A549 (cell line): ENCODE measurements at regions not wholly inside any gene's neighbourhood (a gene's known extent, or its start where the extent isn't known, plus 50 kb on each side); places are given as distances from the start of the nearest gene placed in this dataset.

ENCODE experiments used
- ATAC-seq, 2 experiments: fragments of 200-7000 bp in 1 of 2; fragments of >200 bp in 1 of 2; cut with Nextera tagmentation in 1 of 2; cut with Tn5 transposase in 1 of 2; 3 replicates each; pipeline versions ENCODE4 v1.8.0 to v1.9.1; 2018 to 2020; ENCODE audit warnings: mild to moderate bottlenecking in 1 of 2, moderate library complexity in 1 of 2
- CTCF ChIA-PET: fragments of 300-600 bp; sonication (Branson Sonifier 250); formaldehyde crosslinking; extraction: SDS; loops from one replicate; lab custom pipeline; 2021; ENCODE audit warnings: antibody characterized with exemption, inconsistent platforms; lab: Yijun Ruan, JAX
- POLR2A ChIA-PET: fragments of 350-600 bp; formaldehyde crosslinking; extraction: SDS; loops from one replicate; lab custom pipeline; 2021; ENCODE audit warnings: antibody characterized with exemption, inconsistent platforms; lab: Yijun Ruan, JAX
- DNase-seq, 2 experiments: peaks; one replicate each; pipeline versions ENCODE4 v3.0.0 to v3.0.0-alpha.2; 2011 to 2016; ENCODE audit warnings: low read depth in 1 of 2, low spot score in 1 of 2
- FAIRE-seq: peaks from 2 replicates; lab custom pipeline; 2011; peaks lifted over from hg19 to GRCh38; lab: Jason Lieb, UNC
- H3K27ac ChIP-seq, 2 experiments: fragments of >200 bp; sonication (Bioruptor Twin); formaldehyde crosslinking; 3 replicates each; pipeline ENCODE4 v1.5.1; 2016 to 2017
- H3K4me1 ChIP-seq: fragments of >200 bp; sonication (Bioruptor Twin); formaldehyde crosslinking; 3 replicates; pipeline ENCODE4 v1.6.1; 2016
- H3K4me2 ChIP-seq: fragments of >200 bp; sonication (Bioruptor Twin); formaldehyde crosslinking; 3 replicates; pipeline ENCODE4 v1.6.1; 2016
- H3K4me3 ChIP-seq: fragments of >200 bp; sonication (Bioruptor Twin); formaldehyde crosslinking; 3 replicates; pipeline ENCODE4 v1.5.1; 2016
- H3K9me3 ChIP-seq: fragments of >200 bp; sonication (Bioruptor Twin); formaldehyde crosslinking; 3 replicates; pipeline ENCODE4 v1.6.1; 2016
- EHMT2 ChIP-seq: fragments of 200-600 bp; sonication (generic); IDR thresholded peaks from 2 replicates; pipeline ENCODE4 v1.6.1; 2016; ENCODE audit warnings: antibody characterized with exemption, low read depth, mild to moderate bottlenecking, moderate library complexity
- ESRRA ChIP-seq: fragments of 150-350 bp; IDR thresholded peaks from 2 replicates; pipeline ENCODE4 v1.6.1; 2014; ENCODE audit warnings: mild to moderate bottlenecking, low read length, borderline replicate concordance
- FOSB ChIP-seq: fragments of 250-450 bp; sonication (Bioruptor Pico); IDR thresholded peaks from 2 replicates; pipeline ENCODE4 v1.5.0; 2020; ENCODE audit warnings: mild to moderate bottlenecking, moderate library complexity
- HEYL ChIP-seq: fragments of 250-450 bp; sonication (Bioruptor Pico); IDR thresholded peaks from 2 replicates; pipeline ENCODE4 v1.8.0; 2021; ENCODE audit warnings: mild to moderate bottlenecking, moderate library complexity
- HOXB5 ChIP-seq: fragments of 250-450 bp; sonication (Bioruptor Pico); IDR thresholded peaks from 2 replicates; pipeline ENCODE4 v1.5.0; 2020; ENCODE audit warnings: mild to moderate bottlenecking, moderate library complexity
- NR3C1 ChIP-seq: fragments of >200 bp; sonication (Bioruptor Twin); formaldehyde crosslinking; IDR thresholded peaks from 3 replicates; pipeline ENCODE4 v1.6.1; 2017
- PHF8 ChIP-seq: fragments of 200-600 bp; sonication (generic); IDR thresholded peaks from 2 replicates; pipeline ENCODE4 v1.6.1; 2016; ENCODE audit warnings: low read depth, mild to moderate bottlenecking, antibody characterized with exemption, moderate library complexity, borderline replicate concordance
- POLR2A ChIP-seq: IDR thresholded peaks from 2 replicates; pipeline ENCODE4 v1.6.1; 2012; ENCODE audit warnings: mild to moderate bottlenecking, low read length
- RFX5 ChIP-seq: fragments of 450-650 bp; IDR thresholded peaks from 2 replicates; pipeline ENCODE4 v1.7.1; 2014; ENCODE audit warnings: antibody characterized with exemption, mild to moderate bottlenecking, moderate library complexity
- RNF2 ChIP-seq: fragments of 200-600 bp; sonication (generic); IDR thresholded peaks from 2 replicates; pipeline ENCODE4 v1.6.1; 2016; ENCODE audit warnings: low read depth, mild to moderate bottlenecking, antibody characterized with exemption, moderate library complexity, borderline replicate concordance
- SREBF2 ChIP-seq: fragments of 450-650 bp; IDR thresholded peaks from 2 replicates; pipeline ENCODE4 v1.6.1; 2014; ENCODE audit warnings: mild to moderate bottlenecking, moderate library complexity
- ZFP36 ChIP-seq: fragments of 450-650 bp; IDR thresholded peaks from 2 replicates; pipeline ENCODE4 v1.6.1; 2014; ENCODE audit warnings: borderline replicate concordance; ENCODE audit not compliant: partially characterized antibody
- WGBS: methylation state at CpG from one replicate; pipeline ENCODE4 v1.1.6; 2017; ENCODE audit errors: missing lambda C conversion rate; 5-methylcytosine and 5-hydroxymethylcytosine counted together
- TF ChIP-seq, protein P1 (sequence below): fragments of 200-600 bp; sonication (generic); IDR thresholded peaks from 2 replicates; pipeline ENCODE4 v1.6.1; 2016; ENCODE audit warnings: antibody characterized with exemption, mild to moderate bottlenecking, moderate library complexity
- TF ChIP-seq, protein P2 (sequence below): fragments of 250-450 bp; sonication (Bioruptor Pico); IDR thresholded peaks from 2 replicates; pipeline ENCODE4 v1.5.0; 2020; ENCODE audit warnings: low read depth, mild to moderate bottlenecking, moderate library complexity
- TF ChIP-seq, protein P3 (sequence below): IDR thresholded peaks from 2 replicates; pipeline ENCODE4 v1.6.1; 2012
- TF ChIP-seq, protein P4 (sequence below): fragments of 150-350 bp; IDR thresholded peaks from 2 replicates; pipeline ENCODE4 v1.6.1; 2014; ENCODE audit warnings: low read depth, mild to moderate bottlenecking, low read length
- TF ChIP-seq, protein P5 (sequence below): fragments of >200 bp; sonication (Bioruptor Twin); formaldehyde crosslinking; IDR thresholded peaks from 2 replicates; pipeline ENCODE4 v1.6.1; 2016

DNA sequence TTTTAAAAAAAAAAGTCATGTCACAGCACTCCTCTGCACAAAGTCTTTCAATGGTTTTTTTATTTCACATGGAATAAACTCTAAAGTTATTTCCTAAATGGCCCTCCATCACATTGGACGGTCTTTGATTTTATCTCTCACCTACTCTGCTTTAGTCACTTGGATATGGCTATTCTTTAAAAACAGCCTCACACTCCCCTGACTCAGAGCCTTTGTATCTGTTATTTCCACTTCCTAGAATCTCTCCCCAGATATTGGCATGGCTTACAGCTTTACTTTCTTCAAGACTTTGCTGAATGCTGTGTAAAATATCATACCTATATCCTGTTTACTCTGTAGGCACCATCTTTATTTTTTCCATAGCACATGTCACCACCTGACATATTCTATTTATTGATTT, 194.7 kb upstream of the MCHR2 start:
- Histone ChIP-seq H3K4me1 (no peaks in the 10 kb centered on the region), H3K4me2 (no peak overlapping the region), H3K9me3 (no peaks in the 10 kb centered on the region), H3K4me3 (no peak overlapping the region), H3K27ac (no peak overlapping the region)
- no peak for FAIRE-seq
- no peak for TF ChIP-seq HEYL (CRISPR knock-in tag)
- ChIA-PET POLR2A (no interaction called here), CTCF (no interaction called here)
- 76% methylated on average over 1 of the region's 1 CpG for WGBS
- DNase-seq: no peak
- no peak for ATAC-seq

DNA sequence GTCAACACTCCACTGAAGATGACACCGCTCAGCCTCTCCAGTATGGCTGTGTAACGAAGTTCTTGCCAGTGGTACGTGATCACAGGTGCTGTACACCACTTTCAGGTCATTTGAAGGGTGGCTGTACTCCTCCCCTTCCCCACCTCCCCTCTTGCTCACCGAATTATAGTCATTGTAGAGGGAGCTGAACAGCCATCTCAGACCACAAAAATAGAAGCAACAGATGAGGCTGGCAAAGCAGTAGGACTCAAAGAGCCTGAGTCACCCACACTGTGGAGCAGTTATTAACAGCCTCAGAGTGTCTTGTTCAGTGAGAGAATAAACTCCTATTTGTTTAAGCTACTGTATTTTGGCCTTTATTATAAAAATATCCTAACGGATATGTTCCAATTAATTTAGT, 192.5 kb upstream of the MCHR2 start:
- Histone ChIP-seq H3K4me3 (no peak overlapping the region), H3K4me1 (no peaks in the 10 kb centered on the region), H3K9me3 (no peaks in the 10 kb centered on the region), H3K4me2 (no peak overlapping the region), H3K27ac (no peak overlapping the region)
- no peak for ATAC-seq
- TF ChIP-seq, protein P1, sequence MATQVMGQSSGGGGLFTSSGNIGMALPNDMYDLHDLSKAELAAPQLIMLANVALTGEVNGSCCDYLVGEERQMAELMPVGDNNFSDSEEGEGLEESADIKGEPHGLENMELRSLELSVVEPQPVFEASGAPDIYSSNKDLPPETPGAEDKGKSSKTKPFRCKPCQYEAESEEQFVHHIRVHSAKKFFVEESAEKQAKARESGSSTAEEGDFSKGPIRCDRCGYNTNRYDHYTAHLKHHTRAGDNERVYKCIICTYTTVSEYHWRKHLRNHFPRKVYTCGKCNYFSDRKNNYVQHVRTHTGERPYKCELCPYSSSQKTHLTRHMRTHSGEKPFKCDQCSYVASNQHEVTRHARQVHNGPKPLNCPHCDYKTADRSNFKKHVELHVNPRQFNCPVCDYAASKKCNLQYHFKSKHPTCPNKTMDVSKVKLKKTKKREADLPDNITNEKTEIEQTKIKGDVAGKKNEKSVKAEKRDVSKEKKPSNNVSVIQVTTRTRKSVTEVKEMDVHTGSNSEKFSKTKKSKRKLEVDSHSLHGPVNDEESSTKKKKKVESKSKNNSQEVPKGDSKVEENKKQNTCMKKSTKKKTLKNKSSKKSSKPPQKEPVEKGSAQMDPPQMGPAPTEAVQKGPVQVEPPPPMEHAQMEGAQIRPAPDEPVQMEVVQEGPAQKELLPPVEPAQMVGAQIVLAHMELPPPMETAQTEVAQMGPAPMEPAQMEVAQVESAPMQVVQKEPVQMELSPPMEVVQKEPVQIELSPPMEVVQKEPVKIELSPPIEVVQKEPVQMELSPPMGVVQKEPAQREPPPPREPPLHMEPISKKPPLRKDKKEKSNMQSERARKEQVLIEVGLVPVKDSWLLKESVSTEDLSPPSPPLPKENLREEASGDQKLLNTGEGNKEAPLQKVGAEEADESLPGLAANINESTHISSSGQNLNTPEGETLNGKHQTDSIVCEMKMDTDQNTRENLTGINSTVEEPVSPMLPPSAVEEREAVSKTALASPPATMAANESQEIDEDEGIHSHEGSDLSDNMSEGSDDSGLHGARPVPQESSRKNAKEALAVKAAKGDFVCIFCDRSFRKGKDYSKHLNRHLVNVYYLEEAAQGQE: no peak
- no peak for TF ChIP-seq PHF8
- TF ChIP-seq RFX5: no peak
- TF ChIP-seq SREBF2: no peak
- TF ChIP-seq HOXB5 (CRISPR knock-in tag): no peak
- no peak for TF ChIP-seq EHMT2
- no peak for TF ChIP-seq HEYL (CRISPR knock-in tag)
- TF ChIP-seq, protein P2, sequence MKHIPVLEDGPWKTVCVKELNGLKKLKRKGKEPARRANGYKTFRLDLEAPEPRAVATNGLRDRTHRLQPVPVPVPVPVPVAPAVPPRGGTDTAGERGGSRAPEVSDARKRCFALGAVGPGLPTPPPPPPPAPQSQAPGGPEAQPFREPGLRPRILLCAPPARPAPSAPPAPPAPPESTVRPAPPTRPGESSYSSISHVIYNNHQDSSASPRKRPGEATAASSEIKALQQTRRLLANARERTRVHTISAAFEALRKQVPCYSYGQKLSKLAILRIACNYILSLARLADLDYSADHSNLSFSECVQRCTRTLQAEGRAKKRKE (CRISPR knock-in tag): no peak
- TF ChIP-seq NR3C1: no peak
- ChIA-PET POLR2A (no interaction called here), CTCF (interaction anchor here (0.6 kb wide), 1 partner anchor 316 kb away, joined by 3 read pairs; no protein-coding TSS in a partner anchor)
- no peak for FAIRE-seq
- WGBS: 77% methylated on average over 5 of the region's 5 CpGs
- DNase-seq: no peak

DNA sequence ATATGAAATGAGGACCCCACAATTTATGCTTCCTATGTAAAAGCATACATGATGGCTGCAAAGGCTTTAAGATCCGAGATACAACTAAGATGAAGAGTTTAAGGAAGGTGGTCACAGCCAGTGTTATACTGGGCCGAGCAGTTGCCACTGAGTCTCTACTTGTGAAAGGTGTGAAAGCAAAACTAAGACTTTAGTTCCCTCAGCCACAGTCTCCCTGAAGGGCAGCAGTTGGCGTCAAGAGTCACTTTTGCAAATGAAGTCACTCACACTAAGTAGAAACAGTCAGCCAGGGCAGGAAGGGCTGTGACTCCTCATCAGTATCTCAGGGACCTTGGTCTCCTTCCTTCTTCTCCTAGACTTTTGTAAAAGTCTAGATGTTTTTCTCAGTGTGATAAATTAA, 191.6 kb upstream of the MCHR2 start:
- CTCF ChIA-PET: no interaction called here
- DNase-seq (no peak), FAIRE-seq (no peak), ATAC-seq (no peak)
- Histone ChIP-seq H3K9me3 (no peaks in the 10 kb centered on the region), H3K27ac (no peak overlapping the region), H3K4me1 (no peaks in the 10 kb centered on the region), H3K4me3 (no peak overlapping the region), H3K4me2 (no peak overlapping the region)
- WGBS: 77% methylated on average over 3 of the region's 3 CpGs
- TF ChIP-seq ZFP36: no peak
- TF ChIP-seq, protein P3, sequence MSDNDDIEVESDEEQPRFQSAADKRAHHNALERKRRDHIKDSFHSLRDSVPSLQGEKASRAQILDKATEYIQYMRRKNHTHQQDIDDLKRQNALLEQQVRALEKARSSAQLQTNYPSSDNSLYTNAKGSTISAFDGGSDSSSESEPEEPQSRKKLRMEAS: no peak
- no peak for TF ChIP-seq EHMT2
- TF ChIP-seq FOSB (CRISPR knock-in tag): no peak
- TF ChIP-seq, protein P1: no peak
- TF ChIP-seq, protein P2 (CRISPR knock-in tag): no peak
- TF ChIP-seq ESRRA: no peak
- no peak for TF ChIP-seq POLR2A
- no peak for TF ChIP-seq RNF2
- TF ChIP-seq, protein P4, sequence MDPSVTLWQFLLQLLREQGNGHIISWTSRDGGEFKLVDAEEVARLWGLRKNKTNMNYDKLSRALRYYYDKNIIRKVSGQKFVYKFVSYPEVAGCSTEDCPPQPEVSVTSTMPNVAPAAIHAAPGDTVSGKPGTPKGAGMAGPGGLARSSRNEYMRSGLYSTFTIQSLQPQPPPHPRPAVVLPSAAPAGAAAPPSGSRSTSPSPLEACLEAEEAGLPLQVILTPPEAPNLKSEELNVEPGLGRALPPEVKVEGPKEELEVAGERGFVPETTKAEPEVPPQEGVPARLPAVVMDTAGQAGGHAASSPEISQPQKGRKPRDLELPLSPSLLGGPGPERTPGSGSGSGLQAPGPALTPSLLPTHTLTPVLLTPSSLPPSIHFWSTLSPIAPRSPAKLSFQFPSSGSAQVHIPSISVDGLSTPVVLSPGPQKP: no peak
- TF ChIP-seq, protein P5, sequence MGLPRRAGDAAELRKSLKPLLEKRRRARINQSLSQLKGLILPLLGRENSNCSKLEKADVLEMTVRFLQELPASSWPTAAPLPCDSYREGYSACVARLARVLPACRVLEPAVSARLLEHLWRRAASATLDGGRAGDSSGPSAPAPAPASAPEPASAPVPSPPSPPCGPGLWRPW: no peak
- POLR2A ChIA-PET: no interaction called here
